ENCODE measurements at regions not wholly inside any gene's neighbourhood (a gene's known extent, or its start where the extent isn't known, plus 50 kb on each side); places are given as distances from the start of the nearest gene placed in this dataset.

DNA sequence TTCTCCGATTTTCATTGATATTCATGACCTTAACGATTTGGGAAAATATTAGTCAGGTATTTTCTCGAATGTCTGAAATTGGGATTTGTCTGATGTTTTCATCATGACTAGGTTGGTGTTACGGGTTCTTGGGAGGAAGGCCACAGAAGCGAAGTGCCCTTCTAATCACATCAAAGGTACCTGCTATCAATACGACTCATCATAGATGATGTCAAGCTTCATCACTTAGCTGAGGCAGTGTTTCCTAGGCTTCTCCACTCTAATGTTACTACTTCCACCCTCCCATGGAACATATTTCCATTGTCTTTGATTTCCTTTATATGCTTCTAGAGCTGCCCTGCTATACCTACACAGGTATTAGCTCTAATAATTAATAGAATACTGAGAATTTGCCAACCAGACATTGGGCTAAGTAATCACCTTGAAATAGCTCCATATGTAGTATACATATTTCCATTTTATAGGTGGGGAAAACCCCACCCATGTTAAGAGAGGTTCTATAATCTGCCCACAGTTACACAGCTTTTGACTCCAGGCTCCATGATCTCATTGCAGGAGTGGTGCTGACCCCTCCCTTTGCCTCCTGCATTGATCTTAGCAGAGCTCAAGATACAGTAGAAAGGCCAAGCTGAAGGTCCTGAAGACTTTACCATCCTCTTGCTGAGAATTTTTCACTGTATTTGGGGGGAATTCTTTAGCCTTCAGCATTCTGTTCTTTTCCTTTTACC is 238.6 kb upstream of the ADAMTSL1 start:
- DNase-seq (no peak), ATAC-seq (no peak)
- Histone ChIP-seq H3K36me3 (no peaks in the 10 kb centered on the region), H3K4me3 (no peak overlapping the region), H3K4me1 (peaks cover 0 to 12% (median 2%) of the 10 kb centered on the region in 9 donors), H3K9me3 (no peaks in the 10 kb centered on the region), H3K27ac (no peak overlapping the region), H3K27me3 (peaks cover 0 to 2% (median 0%) of the 10 kb centered on the region in 7 donors)
- intact Hi-C loops (cut with DNase I), result loop anchor here in 1 of 10 donors (10.0 kb wide), 1 partner anchor 1219 kb away; no protein-coding TSS in a partner anchor
- TF ChIP-seq, protein P1, sequence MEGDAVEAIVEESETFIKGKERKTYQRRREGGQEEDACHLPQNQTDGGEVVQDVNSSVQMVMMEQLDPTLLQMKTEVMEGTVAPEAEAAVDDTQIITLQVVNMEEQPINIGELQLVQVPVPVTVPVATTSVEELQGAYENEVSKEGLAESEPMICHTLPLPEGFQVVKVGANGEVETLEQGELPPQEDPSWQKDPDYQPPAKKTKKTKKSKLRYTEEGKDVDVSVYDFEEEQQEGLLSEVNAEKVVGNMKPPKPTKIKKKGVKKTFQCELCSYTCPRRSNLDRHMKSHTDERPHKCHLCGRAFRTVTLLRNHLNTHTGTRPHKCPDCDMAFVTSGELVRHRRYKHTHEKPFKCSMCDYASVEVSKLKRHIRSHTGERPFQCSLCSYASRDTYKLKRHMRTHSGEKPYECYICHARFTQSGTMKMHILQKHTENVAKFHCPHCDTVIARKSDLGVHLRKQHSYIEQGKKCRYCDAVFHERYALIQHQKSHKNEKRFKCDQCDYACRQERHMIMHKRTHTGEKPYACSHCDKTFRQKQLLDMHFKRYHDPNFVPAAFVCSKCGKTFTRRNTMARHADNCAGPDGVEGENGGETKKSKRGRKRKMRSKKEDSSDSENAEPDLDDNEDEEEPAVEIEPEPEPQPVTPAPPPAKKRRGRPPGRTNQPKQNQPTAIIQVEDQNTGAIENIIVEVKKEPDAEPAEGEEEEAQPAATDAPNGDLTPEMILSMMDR (IDR thresholded peaks at IDR 0.05), result no peak
- WGBS, 2 donors, result 89 to 95% methylated on average over 6 of the region's 6 CpGs

DNA sequence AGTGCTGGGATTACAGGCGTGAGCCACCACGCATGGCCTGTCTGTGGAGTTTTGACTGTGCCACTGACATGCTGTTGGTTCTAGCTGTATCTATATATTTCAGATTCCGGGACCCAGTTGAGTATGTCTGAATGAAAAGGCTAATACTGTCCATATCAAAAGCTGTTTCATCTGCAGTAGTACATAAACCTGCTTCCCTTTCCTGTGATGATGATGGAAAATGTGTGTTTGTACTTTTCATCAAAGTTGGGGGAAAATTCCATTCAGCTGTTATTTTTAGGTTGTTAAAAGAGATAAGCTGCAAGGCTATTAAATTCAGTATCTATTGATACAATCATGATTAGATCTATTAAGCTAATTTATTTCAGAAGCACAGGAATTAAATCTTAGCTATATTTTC is 237.6 kb upstream of the ADAMTSL1 start:
- peaks cover 0 to 2% (median 0%) of the 10 kb centered on the region in 7 donors for H3K27me3 ChIP-seq
- ATAC-seq (no peak), DNase-seq (no peak)
- H3K9me3 ChIP-seq, result no peaks in the 10 kb centered on the region
- H3K27ac ChIP-seq, result no peak overlapping the region
- WGBS, 2 donors, result 96 to 98% methylated on average over 3 of the region's 3 CpGs
- H3K36me3 ChIP-seq, result no peaks in the 10 kb centered on the region
- H3K4me3 ChIP-seq, result no peak overlapping the region
- peaks cover 0 to 17% (median 6%) of the 10 kb centered on the region in 9 donors for H3K4me1 ChIP-seq
- intact Hi-C loops (cut with DNase I), result loop anchor here in 1 of 10 donors (10.0 kb wide), 1 partner anchor 1218 kb away; no protein-coding TSS in a partner anchor
- TF ChIP-seq, protein P1 (IDR thresholded peaks at IDR 0.05), result no peak

DNA sequence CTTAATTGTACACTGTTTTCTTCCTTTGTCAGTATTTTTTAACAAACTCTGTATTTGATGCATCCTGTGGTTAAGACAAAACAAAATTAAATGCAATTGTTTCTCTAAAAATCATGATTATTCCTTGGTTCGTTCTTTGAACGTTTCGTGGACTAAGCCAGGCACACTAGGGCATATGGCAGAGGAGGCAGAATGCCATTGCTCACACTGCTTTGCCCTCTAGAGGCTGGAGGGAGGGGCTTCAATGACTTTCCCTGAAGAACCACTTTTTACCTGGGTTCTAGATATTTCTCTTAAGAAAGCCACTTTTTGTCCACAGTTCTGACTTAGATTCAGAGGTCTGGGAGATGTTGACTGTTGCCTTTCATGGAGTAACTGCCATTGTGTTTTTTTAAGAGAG is 236.2 kb upstream of the ADAMTSL1 start:
- 83 to 87% methylated on average over 3 of the region's 3 CpGs for WGBS, 2 donors
- H3K27ac ChIP-seq, result no peak overlapping the region
- ATAC-seq (no peak), DNase-seq (no peak)
- intact Hi-C loops (cut with DNase I), result loop anchor here in 1 of 10 donors (10.0 kb wide), 1 partner anchor 1217 kb away; no protein-coding TSS in a partner anchor
- no peaks in the 10 kb centered on the region for H3K36me3 ChIP-seq
- peaks cover 0 to 17% (median 6%) of the 10 kb centered on the region in 9 donors for H3K4me1 ChIP-seq
- H3K9me3 ChIP-seq, result peaks cover 0 to 8% (median 0%) of the 10 kb centered on the region in 11 donors
- no peak overlapping the region for H3K4me3 ChIP-seq
- TF ChIP-seq, protein P1 (IDR thresholded peaks at IDR 0.05), result no peak
- H3K27me3 ChIP-seq, result peaks cover 0 to 2% (median 0%) of the 10 kb centered on the region in 7 donors

DNA sequence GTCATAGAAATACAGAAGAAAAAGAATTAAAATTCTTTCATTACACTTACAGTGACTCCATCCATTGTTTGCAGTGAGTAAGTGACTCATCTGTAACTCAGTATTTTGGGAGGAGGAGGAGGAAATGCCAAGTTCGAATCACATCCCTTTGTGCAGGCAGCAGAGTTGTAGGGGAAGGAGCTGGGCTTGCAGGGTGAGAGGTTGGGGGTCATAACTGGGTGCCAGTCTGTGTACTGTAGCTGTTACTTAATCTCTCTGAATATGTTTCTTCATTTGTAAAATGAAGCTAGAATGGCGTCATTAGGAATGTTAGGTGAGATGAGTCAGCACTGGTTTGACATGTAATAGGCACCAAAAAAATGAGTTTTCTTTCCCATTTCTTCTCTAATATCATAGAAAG is 235.7 kb upstream of the ADAMTSL1 start:
- Histone ChIP-seq H3K27me3 (peaks cover 0 to 2% (median 0%) of the 10 kb centered on the region in 7 donors), H3K4me1 (peaks cover 0 to 17% (median 6%) of the 10 kb centered on the region in 9 donors), H3K36me3 (no peaks in the 10 kb centered on the region), H3K4me3 (no peak overlapping the region), H3K9me3 (peaks cover 0 to 13% (median 0%) of the 10 kb centered on the region in 11 donors), H3K27ac (no peak overlapping the region)
- DNase-seq (no peak), ATAC-seq (peak in 1 of 8 donors; percentile 41)
- TF ChIP-seq, protein P1 (IDR thresholded peaks at IDR 0.05), result no peak
- intact Hi-C loops (cut with DNase I), result loop anchor here in 1 of 10 donors (10.0 kb wide), 1 partner anchor 1217 kb away; no protein-coding TSS in a partner anchor
- 62 to 67% methylated on average over 2 of the region's 2 CpGs for WGBS, 2 donors
